ENCODE measurements at regions not wholly inside any gene's neighbourhood (a gene's known extent, or its start where the extent isn't known, plus 50 kb on each side); places are given as distances from the start of the nearest gene placed in this dataset.

GRCh38 chr19:28744943-28745342 is 468.0 kb downstream of the UQCRFS1 start:
- TF ChIP-seq CTCF (IDR thresholded peaks at IDR 0.05) = no peak
- H3K9ac ChIP-seq (ENCODE audit: low read depth in 2 of 2, low read length in 2 of 2) = no peak overlapping the region
- DNase-seq = no peak
- intact Hi-C loops (cut with DNase I) = no loop called here
- no peaks in the 10 kb centered on the region for H3K36me3 ChIP-seq
- H3K27me3 ChIP-seq = no peaks in the 10 kb centered on the region
- H3K4me1 ChIP-seq = no peaks in the 10 kb centered on the region
- H3K4me3 ChIP-seq = no peak overlapping the region
- no peak overlapping the region for H3K27ac ChIP-seq
- no peaks in the 10 kb centered on the region for H3K9me3 ChIP-seq

GRCh38 chr19:28744014-28744413 is 468.9 kb downstream of the UQCRFS1 start:
- H3K27me3 ChIP-seq = no peaks in the 10 kb centered on the region
- no peaks in the 10 kb centered on the region for H3K9me3 ChIP-seq
- no peak overlapping the region for H3K27ac ChIP-seq
- no peak overlapping the region for H3K4me3 ChIP-seq
- no peak for DNase-seq
- no peak for TF ChIP-seq CTCF (IDR thresholded peaks at IDR 0.05)
- H3K4me1 ChIP-seq = no peaks in the 10 kb centered on the region
- intact Hi-C loops (cut with DNase I) = no loop called here
- no peak overlapping the region for H3K9ac ChIP-seq (ENCODE audit: low read depth in 2 of 2, low read length in 2 of 2)
- H3K36me3 ChIP-seq = no peaks in the 10 kb centered on the region

GRCh38 chr19:28737021-28737895 is 475.7 kb downstream of the UQCRFS1 start:
- Histone ChIP-seq H3K9ac (ENCODE audit: low read depth in 2 of 2, low read length in 2 of 2) (peak overlapping the region in 1 of 2 donors; percentile 14), H3K9me3 (no peaks in the 10 kb centered on the region), H3K27me3 (no peaks in the 10 kb centered on the region), H3K27ac (no peak overlapping the region), H3K36me3 (no peaks in the 10 kb centered on the region), H3K4me3 (no peak overlapping the region), H3K4me1 (no peaks in the 10 kb centered on the region)
- intact Hi-C loops (cut with DNase I) = loop anchor here (2.0 to 5.0 kb wide), 2 partner anchors 140 to 525 kb away; no protein-coding TSS in a partner anchor
- TF ChIP-seq CTCF (IDR thresholded peaks at IDR 0.05) = peak; percentile 56
- no peak for DNase-seq

- H3K9ac ChIP-seq (ENCODE audit: low read depth in 2 of 2, low read length in 2 of 2) = peak overlapping the region in 1 of 2 donors; percentile 14
- no peak overlapping the region for H3K4me3 ChIP-seq
- H3K9me3 ChIP-seq = no peaks in the 10 kb centered on the region
- intact Hi-C loops (cut with DNase I) = loop anchor here (2.0 to 5.0 kb wide), 2 partner anchors 140 to 526 kb away; no protein-coding TSS in a partner anchor
- TF ChIP-seq CTCF (IDR thresholded peaks at IDR 0.05) = no peak
- no peak for DNase-seq
- H3K27ac ChIP-seq = no peak overlapping the region
- no peaks in the 10 kb centered on the region for H3K27me3 ChIP-seq
- no peaks in the 10 kb centered on the region for H3K36me3 ChIP-seq
- no peaks in the 10 kb centered on the region for H3K4me1 ChIP-seq
These were observed 476.4 kb downstream of the UQCRFS1 start for GRCh38 chr19:28736528-28736927.

GRCh38 chr19:28731577-28731976 is 481.4 kb downstream of the UQCRFS1 start:
- no peak overlapping the region for H3K27ac ChIP-seq
- peaks cover 4% of the 10 kb centered on the region for H3K4me1 ChIP-seq
- H3K4me3 ChIP-seq = no peak overlapping the region
- no peaks in the 10 kb centered on the region for H3K36me3 ChIP-seq
- DNase-seq = no peak
- H3K9ac ChIP-seq (ENCODE audit: low read depth in 2 of 2, low read length in 2 of 2) = no peak overlapping the region
- no peak for TF ChIP-seq CTCF (IDR thresholded peaks at IDR 0.05)
- intact Hi-C loops (cut with DNase I) = no loop called here
- H3K27me3 ChIP-seq = peaks cover 13% of the 10 kb centered on the region
- no peaks in the 10 kb centered on the region for H3K9me3 ChIP-seq
